Breast epithelium (tissue), 4 donors: ENCODE measurements at regions not wholly inside any gene's neighbourhood (a gene's known extent, or its start where the extent isn't known, plus 50 kb on each side); places are given as distances from the start of the nearest gene placed in this dataset.

Source experiments
- DNase-seq, 2 donors: peaks; one replicate each; pipeline ENCODE4 v3.0.0-alpha.2; 2019; ENCODE audit warnings: low spot score in 2 of 2
- H3K27ac ChIP-seq, 2 donors: fragments of 200-600 bp; sonication (generic) in 1 of 2; one replicate each; pipeline ENCODE4 v1.5.1; 2016 to 2019; ENCODE audit warnings: mild to moderate bottlenecking in 1 of 2
- H3K27me3 ChIP-seq, 2 donors: fragments of 200-600 bp; sonication (generic) in 1 of 2; one replicate each; pipeline versions ENCODE4 v1.5.1 to v1.6.0; 2017 to 2019; ENCODE audit warnings: control low read depth in 1 of 2, mild to moderate bottlenecking in 1 of 2
- H3K36me3 ChIP-seq: fragments of 200-600 bp; one replicate; pipeline ENCODE4 v1.5.1; 2019
- H3K4me1 ChIP-seq, 2 donors: fragments of 200-600 bp; sonication (generic); one replicate each; pipeline ENCODE4 v1.5.1; 2016 to 2019; ENCODE audit warnings: control low read depth in 1 of 2
- H3K4me3 ChIP-seq, 3 donors: fragments of 200-600 bp; sonication (generic); 1 replicate in 2 of 3; 2 replicates in 1 of 3; pipeline ENCODE4 v1.5.1; 2016 to 2019; ENCODE audit warnings: mild to moderate bottlenecking in 3 of 3, moderate library complexity in 2 of 3
- H3K9me3 ChIP-seq, 2 donors: fragments of 200-600 bp; sonication (generic) in 1 of 2; one replicate each; pipeline ENCODE4 v1.5.1; 2016 to 2019; ENCODE audit warnings: control low read depth in 1 of 2
- POLR2A ChIP-seq: fragments of 450-650 bp; IDR thresholded peaks from one replicate; pipeline ENCODE4 v1.6.1; 2016; ENCODE audit warnings: antibody characterized with exemption, mild to moderate bottlenecking, moderate library complexity
- POLR2AphosphoS5 ChIP-seq, 3 donors: sonication (generic); formaldehyde crosslinking; IDR thresholded peaks; one replicate each; pipeline ENCODE4 v1.6.1; 2017; ENCODE audit warnings: antibody characterized with exemption in 3 of 3
- intact Hi-C: fragments of 100-400 bp; cut with DNase I; formaldehyde crosslinking; loops from one replicate; pipeline ENCODE4 v1.15.1; 2023; ENCODE audit warnings: low total_unique reads
- TF ChIP-seq, protein P1 (sequence below), 3 donors: fragments of 450-650 bp; IDR thresholded peaks; one replicate each; pipeline ENCODE4 v1.5.1; 2016 to 2017; ENCODE audit warnings: antibody characterized with exemption in 3 of 3, mild to moderate bottlenecking in 3 of 3, moderate library complexity in 3 of 3

DNA sequence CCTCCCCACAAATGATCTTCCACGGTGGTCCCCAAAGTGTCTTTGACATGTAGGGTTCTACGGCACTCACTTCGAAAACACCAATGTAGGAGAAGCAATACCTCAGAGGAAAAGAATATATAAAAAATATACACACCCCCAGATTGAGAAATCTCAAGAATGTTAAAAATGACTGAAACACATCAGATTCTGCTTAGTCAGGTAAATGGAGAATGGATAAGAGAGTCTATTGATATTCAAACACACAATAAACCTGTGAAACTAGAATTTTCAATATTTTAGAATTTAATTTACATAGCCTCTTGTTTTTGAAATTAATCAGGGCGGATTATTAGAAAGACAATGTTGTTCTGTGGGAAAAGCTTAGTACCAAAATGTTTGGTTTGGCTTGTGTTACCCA, 712.4 kb downstream of the GATA3 start:
- intact Hi-C loops = no loop called here
- Histone ChIP-seq H3K27me3 (no peaks in the 10 kb centered on the region), H3K4me3 (no peak overlapping the region), H3K9me3 (no peaks in the 10 kb centered on the region), H3K4me1 (no peaks in the 10 kb centered on the region), H3K36me3 (no peaks in the 10 kb centered on the region), H3K27ac (no peak overlapping the region)
- no peak for DNase-seq
- TF ChIP-seq POLR2A (no peak), POLR2AphosphoS5 (IDR thresholded peaks at IDR 0.05) (no peak)
- TF ChIP-seq, protein P1, sequence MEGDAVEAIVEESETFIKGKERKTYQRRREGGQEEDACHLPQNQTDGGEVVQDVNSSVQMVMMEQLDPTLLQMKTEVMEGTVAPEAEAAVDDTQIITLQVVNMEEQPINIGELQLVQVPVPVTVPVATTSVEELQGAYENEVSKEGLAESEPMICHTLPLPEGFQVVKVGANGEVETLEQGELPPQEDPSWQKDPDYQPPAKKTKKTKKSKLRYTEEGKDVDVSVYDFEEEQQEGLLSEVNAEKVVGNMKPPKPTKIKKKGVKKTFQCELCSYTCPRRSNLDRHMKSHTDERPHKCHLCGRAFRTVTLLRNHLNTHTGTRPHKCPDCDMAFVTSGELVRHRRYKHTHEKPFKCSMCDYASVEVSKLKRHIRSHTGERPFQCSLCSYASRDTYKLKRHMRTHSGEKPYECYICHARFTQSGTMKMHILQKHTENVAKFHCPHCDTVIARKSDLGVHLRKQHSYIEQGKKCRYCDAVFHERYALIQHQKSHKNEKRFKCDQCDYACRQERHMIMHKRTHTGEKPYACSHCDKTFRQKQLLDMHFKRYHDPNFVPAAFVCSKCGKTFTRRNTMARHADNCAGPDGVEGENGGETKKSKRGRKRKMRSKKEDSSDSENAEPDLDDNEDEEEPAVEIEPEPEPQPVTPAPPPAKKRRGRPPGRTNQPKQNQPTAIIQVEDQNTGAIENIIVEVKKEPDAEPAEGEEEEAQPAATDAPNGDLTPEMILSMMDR (IDR thresholded peaks at IDR 0.05) = no peak

DNA sequence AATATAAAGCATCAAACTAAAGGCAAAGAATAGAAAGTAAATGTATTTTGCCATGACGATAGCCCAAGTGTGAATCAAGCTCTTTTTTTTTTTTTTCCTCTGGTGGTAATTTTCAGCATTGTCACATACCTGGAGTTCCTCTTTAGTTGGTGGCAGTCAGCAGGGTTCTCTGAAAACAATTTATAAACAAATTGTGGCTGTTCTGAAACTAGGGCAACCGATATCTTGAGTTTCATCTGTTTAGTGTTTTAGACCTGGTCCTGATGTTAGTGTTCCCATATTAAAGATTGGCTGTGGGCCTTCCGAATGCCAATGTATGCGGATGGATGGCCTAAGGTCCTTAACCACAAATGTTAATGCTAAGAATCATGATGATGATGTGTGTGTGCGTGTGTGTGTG, 713.1 kb downstream of the GATA3 start:
- Histone ChIP-seq H3K9me3 (no peaks in the 10 kb centered on the region), H3K4me1 (no peaks in the 10 kb centered on the region), H3K36me3 (no peaks in the 10 kb centered on the region), H3K4me3 (no peak overlapping the region), H3K27ac (no peak overlapping the region), H3K27me3 (no peaks in the 10 kb centered on the region)
- DNase-seq = no peak
- TF ChIP-seq POLR2A (no peak), POLR2AphosphoS5 (IDR thresholded peaks at IDR 0.05) (no peak)
- TF ChIP-seq, protein P1 (IDR thresholded peaks at IDR 0.05) = no peak
- intact Hi-C loops = no loop called here

DNA sequence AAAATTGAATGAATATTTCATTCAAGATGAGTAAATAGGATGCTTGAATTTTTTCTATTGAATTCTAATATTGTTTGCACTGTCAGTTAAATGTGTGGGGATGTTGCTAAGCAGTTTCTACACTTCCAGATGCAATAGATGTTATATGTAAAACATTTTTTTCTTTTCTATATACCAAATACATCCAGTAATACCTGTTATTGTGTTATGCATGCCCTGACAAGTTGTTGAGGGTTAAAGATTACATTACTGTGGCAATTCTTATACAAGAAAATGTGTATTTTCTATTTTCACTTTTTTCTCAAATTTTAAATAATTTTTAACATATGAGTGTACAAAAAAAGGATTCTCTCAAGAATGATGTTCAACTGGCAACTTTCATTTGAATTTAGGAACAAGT, 713.9 kb downstream of the GATA3 start:
- Histone ChIP-seq H3K36me3 (no peaks in the 10 kb centered on the region), H3K27me3 (no peaks in the 10 kb centered on the region), H3K4me1 (no peaks in the 10 kb centered on the region), H3K27ac (no peak overlapping the region), H3K4me3 (no peak overlapping the region), H3K9me3 (no peaks in the 10 kb centered on the region)
- no peak for TF ChIP-seq POLR2AphosphoS5 (IDR thresholded peaks at IDR 0.05)
- TF ChIP-seq, protein P1 (IDR thresholded peaks at IDR 0.05) = no peak
- no peak for TF ChIP-seq POLR2A
- intact Hi-C loops = no loop called here
- no peak for DNase-seq

DNA sequence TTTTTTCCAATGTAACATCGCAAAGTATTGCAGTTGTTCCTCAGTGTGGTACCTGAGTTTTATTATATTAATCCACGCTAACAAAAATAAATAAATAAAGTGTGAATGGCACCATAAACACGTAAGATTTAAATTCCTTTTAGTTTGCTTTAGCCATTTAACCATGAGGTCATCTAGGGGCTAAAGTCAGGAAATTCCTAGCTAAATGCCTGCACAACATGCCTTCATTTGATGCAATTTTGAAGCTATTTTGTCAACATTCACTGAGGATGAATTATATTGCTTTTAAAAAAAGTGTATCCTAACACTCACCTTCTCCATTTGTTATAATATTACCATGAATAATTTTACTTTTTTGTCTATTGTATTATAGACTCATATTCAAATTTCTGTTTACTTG, 714.4 kb downstream of the GATA3 start:
- Histone ChIP-seq H3K27ac (no peak overlapping the region), H3K27me3 (no peaks in the 10 kb centered on the region), H3K4me1 (no peaks in the 10 kb centered on the region), H3K36me3 (no peaks in the 10 kb centered on the region), H3K9me3 (no peaks in the 10 kb centered on the region), H3K4me3 (no peak overlapping the region)
- no peak for TF ChIP-seq POLR2A
- TF ChIP-seq, protein P1 (IDR thresholded peaks at IDR 0.05) = no peak
- no peak for TF ChIP-seq POLR2AphosphoS5 (IDR thresholded peaks at IDR 0.05)
- intact Hi-C loops = no loop called here
- no peak for DNase-seq

DNA sequence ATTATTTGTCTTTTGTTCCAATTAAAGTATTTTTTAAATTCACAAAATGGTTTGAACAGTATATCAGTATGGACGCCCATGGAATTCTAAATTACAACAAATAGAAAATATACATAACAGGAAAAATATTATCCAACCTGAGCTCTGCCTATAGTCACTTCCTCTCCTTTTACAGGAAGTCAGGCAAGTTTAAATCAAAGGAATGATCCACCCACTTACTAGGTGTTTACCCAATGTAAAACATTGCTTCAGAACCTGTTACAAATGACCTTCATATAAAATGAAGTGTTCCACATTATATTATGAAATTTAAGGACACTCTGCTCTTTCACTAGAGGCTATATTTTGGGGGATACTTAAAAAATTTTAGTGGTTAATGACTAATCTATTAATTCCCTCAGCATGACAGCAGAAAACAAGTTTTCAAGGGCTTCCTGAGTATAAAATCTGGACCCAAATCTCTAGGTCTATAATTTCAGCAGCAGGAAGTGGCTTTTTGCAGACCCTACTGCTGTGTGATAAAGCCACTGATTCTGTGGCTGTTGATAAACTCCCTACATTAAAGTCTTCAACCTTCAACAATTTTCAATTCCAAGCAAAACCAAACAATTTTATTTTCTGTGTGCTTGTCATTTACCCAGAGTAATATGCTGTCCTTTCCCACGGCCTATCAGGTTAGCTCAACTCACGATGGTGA, 722.6 kb downstream of the GATA3 start:
- no peak for DNase-seq
- intact Hi-C loops = no loop called here
- H3K27me3 ChIP-seq = no peaks in the 10 kb centered on the region
- no peaks in the 10 kb centered on the region for H3K4me1 ChIP-seq
- no peak overlapping the region for H3K27ac ChIP-seq
- H3K9me3 ChIP-seq = no peaks in the 10 kb centered on the region
- H3K36me3 ChIP-seq = no peaks in the 10 kb centered on the region
- TF ChIP-seq POLR2A = no peak
- TF ChIP-seq, protein P1 (IDR thresholded peaks at IDR 0.05) = no peak
- no peak for TF ChIP-seq POLR2AphosphoS5 (IDR thresholded peaks at IDR 0.05)
- H3K4me3 ChIP-seq = no peak overlapping the region
